GM23338 (cell line): ENCODE measurements at regions not wholly inside any gene's neighbourhood (a gene's known extent, or its start where the extent isn't known, plus 50 kb on each side); places are given as distances from the start of the nearest gene placed in this dataset.

ENCODE experiments used
- CTCF ChIP-seq, 2 experiments: fragments of 200-600 bp in 1 of 2; sonication (generic) in 1 of 2; conservative IDR thresholded peaks; 2 replicates each; pipeline versions ENCODE4 v1.5.1 to v1.6.1; 2016 to 2017; ENCODE audit warnings: antibody characterized with exemption in 2 of 2, low read depth in 2 of 2, mild to moderate bottlenecking in 2 of 2, moderate library complexity in 1 of 2
- EZH2 ChIP-seq: fragments of 200-600 bp; sonication (generic); IDR thresholded peaks from one replicate; pipeline ENCODE4 v1.8.0; 2017; ENCODE audit warnings: antibody characterized with exemption, mild to moderate bottlenecking, low read depth; ENCODE audit not compliant: unreplicated experiment
- EZH2phosphoT487 ChIP-seq: fragments of 200-600 bp; sonication (generic); IDR thresholded peaks from one replicate; pipeline ENCODE4 v1.8.1; 2018; ENCODE audit warnings: antibody characterized with exemption; ENCODE audit not compliant: unreplicated experiment
- JUNB ChIP-seq: IDR thresholded peaks from one replicate; pipeline ENCODE4 v1.6.1; 2016; ENCODE audit warnings: antibody characterized with exemption; ENCODE audit not compliant: unreplicated experiment
- POLR2AphosphoS5 ChIP-seq: IDR thresholded peaks from 2 replicates; pipeline ENCODE4 v1.6.1; 2016; ENCODE audit warnings: antibody characterized with exemption, low read depth
- ZNF462 ChIP-seq: fragments of 250-450 bp; sonication (Bioruptor Pico); IDR thresholded peaks from 2 replicates; pipeline ENCODE4 v1.5.0; 2020; ENCODE audit warnings: mild to moderate bottlenecking, moderate library complexity

- TF ChIP-seq CTCF (conservative IDR thresholded peaks at IDR 0.05; ENCODE audit: low read depth in 2 of 2) (no peak), POLR2AphosphoS5 (no peak), JUNB (no peak), EZH2 (no peak), EZH2phosphoT487 (no peak), ZNF462 (no peak)
Measured at GRCh38 chr7:17552952-17553351, 254.5 kb downstream of the AHR start.
